ENCODE measurements at regions not wholly inside any gene's neighbourhood (a gene's known extent, or its start where the extent isn't known, plus 50 kb on each side); places are given as distances from the start of the nearest gene placed in this dataset.

DNA sequence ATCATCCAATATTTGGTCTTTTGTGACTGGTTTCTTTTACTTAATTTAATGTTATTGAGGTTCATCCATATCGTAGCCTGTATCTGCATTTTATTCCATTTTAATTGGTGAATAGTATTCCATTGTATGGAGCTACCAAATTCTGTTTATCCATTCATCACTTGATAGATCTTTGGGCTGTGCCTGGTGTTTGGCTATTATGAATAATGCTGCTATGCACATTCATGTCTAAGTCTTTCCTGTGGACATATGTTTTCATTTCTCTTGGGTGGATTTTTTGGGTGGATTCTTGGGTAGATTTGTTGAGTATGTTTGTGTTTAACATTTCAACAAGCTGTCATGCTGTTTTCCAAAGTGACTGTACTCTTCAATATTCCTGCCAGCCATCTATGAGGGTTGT, 52.5 kb upstream of the NEDD4L start:
- no TSS peak for BruUV-seq (replicated peaks)
- CTCF ChIA-PET = no interaction called here
- TF ChIP-seq, protein P1, sequence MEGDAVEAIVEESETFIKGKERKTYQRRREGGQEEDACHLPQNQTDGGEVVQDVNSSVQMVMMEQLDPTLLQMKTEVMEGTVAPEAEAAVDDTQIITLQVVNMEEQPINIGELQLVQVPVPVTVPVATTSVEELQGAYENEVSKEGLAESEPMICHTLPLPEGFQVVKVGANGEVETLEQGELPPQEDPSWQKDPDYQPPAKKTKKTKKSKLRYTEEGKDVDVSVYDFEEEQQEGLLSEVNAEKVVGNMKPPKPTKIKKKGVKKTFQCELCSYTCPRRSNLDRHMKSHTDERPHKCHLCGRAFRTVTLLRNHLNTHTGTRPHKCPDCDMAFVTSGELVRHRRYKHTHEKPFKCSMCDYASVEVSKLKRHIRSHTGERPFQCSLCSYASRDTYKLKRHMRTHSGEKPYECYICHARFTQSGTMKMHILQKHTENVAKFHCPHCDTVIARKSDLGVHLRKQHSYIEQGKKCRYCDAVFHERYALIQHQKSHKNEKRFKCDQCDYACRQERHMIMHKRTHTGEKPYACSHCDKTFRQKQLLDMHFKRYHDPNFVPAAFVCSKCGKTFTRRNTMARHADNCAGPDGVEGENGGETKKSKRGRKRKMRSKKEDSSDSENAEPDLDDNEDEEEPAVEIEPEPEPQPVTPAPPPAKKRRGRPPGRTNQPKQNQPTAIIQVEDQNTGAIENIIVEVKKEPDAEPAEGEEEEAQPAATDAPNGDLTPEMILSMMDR (IDR thresholded peaks at IDR 0.05; ENCODE audit: unreplicated experiment) = no peak
- Mint-ChIP-seq H3K9me3 (ENCODE audit: low read depth, unreplicated experiment) (peaks cover 2% of the 10 kb centered on the region), H3K27me3 (ENCODE audit: unreplicated experiment) (no peaks in the 10 kb centered on the region), H3K27ac (ENCODE audit: unreplicated experiment) (no peak overlapping the region), H3K4me1 (ENCODE audit: low read depth, unreplicated experiment) (peaks cover 15% of the 10 kb centered on the region), H3K36me3 (ENCODE audit: insufficient read depth, unreplicated experiment) (no peaks in the 10 kb centered on the region), H3K4me3 (ENCODE audit: low read depth, unreplicated experiment) (no peak overlapping the region)
- no peak for DNase-seq
- intact Hi-C loops (cut with micrococcal nuclease; ENCODE audit: unreplicated experiment) = no loop called here

DNA sequence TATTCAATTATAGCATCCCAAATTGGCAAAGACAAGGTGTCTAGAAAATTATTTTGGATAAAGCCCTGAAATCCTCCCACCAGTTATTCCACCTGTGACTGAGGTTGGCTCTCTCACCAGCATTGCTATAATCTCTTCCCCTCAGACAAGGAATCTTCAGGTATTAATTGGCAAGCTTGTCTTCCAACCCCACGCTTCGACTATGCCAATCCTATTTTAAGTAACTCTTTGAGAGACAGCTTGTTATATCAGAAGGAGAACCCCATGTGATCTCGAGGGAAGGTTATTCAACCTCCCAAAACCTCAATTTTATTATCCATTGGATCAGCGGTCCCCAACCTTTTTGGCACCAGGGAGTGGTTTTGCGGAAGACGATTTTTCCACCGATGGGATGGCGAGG, 54.5 kb upstream of the NEDD4L start:
- Mint-ChIP-seq H3K27ac (ENCODE audit: unreplicated experiment) (no peak overlapping the region), H3K4me1 (ENCODE audit: low read depth, unreplicated experiment) (no peaks in the 10 kb centered on the region), H3K27me3 (ENCODE audit: unreplicated experiment) (no peaks in the 10 kb centered on the region), H3K36me3 (ENCODE audit: insufficient read depth, unreplicated experiment) (no peaks in the 10 kb centered on the region), H3K9me3 (ENCODE audit: low read depth, unreplicated experiment) (no peaks in the 10 kb centered on the region), H3K4me3 (ENCODE audit: low read depth, unreplicated experiment) (no peak overlapping the region)
- BruUV-seq (replicated peaks) = no TSS peak
- CTCF ChIA-PET = no interaction called here
- TF ChIP-seq, protein P1 (IDR thresholded peaks at IDR 0.05; ENCODE audit: unreplicated experiment) = no peak
- intact Hi-C loops (cut with micrococcal nuclease; ENCODE audit: unreplicated experiment) = no loop called here
- no peak for DNase-seq

DNA sequence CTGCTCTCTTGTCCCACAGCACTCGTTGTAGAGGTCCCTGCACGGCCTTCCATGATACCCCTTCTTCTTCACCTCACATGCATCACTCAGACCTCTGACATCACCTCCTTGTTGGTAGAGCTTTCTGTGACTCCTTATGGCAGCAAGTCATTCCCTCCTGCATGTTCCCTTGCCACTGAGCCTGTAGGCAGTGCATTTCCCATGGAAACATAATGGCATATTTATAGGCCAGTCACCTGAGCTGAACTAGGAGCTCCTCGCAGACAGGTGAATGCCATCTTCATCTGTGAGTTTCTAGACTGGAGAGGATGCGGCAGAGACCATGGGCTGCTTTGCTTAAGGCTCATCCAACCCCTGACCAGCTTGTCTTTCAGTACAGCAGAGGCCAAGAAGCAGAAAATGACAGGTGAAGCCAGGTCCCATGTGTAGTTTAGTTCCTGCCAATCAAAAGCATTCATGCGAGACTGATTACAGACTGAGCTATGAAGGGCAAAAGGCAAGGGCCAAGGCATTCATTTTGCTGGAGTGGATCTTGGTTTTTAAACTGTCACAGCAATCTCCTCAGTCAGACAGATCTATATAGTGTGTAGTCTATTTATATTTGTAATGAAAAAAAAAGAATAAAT, 59.4 kb upstream of the NEDD4L start:
- Mint-ChIP-seq H3K27me3 (ENCODE audit: unreplicated experiment) (no peaks in the 10 kb centered on the region), H3K4me1 (ENCODE audit: low read depth, unreplicated experiment) (peaks cover 26% of the 10 kb centered on the region), H3K4me3 (ENCODE audit: low read depth, unreplicated experiment) (no peak overlapping the region), H3K27ac (ENCODE audit: unreplicated experiment) (no peak overlapping the region), H3K36me3 (ENCODE audit: insufficient read depth, unreplicated experiment) (no peaks in the 10 kb centered on the region), H3K9me3 (ENCODE audit: low read depth, unreplicated experiment) (no peaks in the 10 kb centered on the region)
- TF ChIP-seq, protein P1 (IDR thresholded peaks at IDR 0.05; ENCODE audit: unreplicated experiment) = no peak
- CTCF ChIA-PET = no interaction called here
- no TSS peak for BruUV-seq (replicated peaks)
- intact Hi-C loops (cut with micrococcal nuclease; ENCODE audit: unreplicated experiment) = no loop called here
- DNase-seq = no peak

DNA sequence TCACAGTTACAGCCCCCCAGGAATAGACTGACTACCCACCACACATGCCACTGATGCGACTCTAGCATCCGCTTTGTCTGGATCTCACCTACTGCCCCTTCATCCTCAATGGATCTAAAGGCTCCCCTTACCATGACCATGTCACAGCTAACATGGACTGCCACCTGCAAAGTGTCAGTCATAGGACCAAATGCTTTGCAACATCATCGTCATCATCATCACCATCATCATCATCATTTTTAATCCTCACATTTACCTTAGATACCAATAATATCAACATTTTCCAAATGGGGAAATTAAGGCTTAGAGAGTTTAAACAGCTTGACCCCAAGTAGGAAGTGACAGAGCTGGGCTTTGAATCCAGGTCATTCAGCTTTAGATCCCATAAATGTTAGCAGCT, 60.1 kb upstream of the NEDD4L start:
- intact Hi-C loops (cut with micrococcal nuclease; ENCODE audit: unreplicated experiment) = no loop called here
- Mint-ChIP-seq H3K27me3 (ENCODE audit: unreplicated experiment) (no peaks in the 10 kb centered on the region), H3K27ac (ENCODE audit: unreplicated experiment) (no peak overlapping the region), H3K4me1 (ENCODE audit: low read depth, unreplicated experiment) (peaks cover 26% of the 10 kb centered on the region), H3K4me3 (ENCODE audit: low read depth, unreplicated experiment) (no peak overlapping the region), H3K9me3 (ENCODE audit: low read depth, unreplicated experiment) (no peaks in the 10 kb centered on the region), H3K36me3 (ENCODE audit: insufficient read depth, unreplicated experiment) (no peaks in the 10 kb centered on the region)
- CTCF ChIA-PET = no interaction called here
- no TSS peak for BruUV-seq (replicated peaks)
- DNase-seq = no peak
- TF ChIP-seq, protein P1 (IDR thresholded peaks at IDR 0.05; ENCODE audit: unreplicated experiment) = no peak

Data from Calu3 (cell line).